ENCODE measurements at regions not wholly inside any gene's neighbourhood (a gene's known extent, or its start where the extent isn't known, plus 50 kb on each side); places are given as distances from the start of the nearest gene placed in this dataset.

GRCh38 chr4:181960384-181960783, 282.8 kb upstream of the TENM3 start:
- Histone ChIP-seq H3K27ac (ENCODE audit: insufficient read depth, low read length, poor library complexity, severe bottlenecking) (no peak overlapping the region), H3K9me3 (ENCODE audit: control insufficient read depth in 2 of 2, low read length in 2 of 2) (no peaks in the 10 kb centered on the region), H3K27me3 (ENCODE audit: control insufficient read depth, insufficient read depth, low read length) (no peaks in the 10 kb centered on the region), H3K36me3 (ENCODE audit: control insufficient read depth, insufficient read depth, low read length) (no peaks in the 10 kb centered on the region), H3K4me3 (ENCODE audit: low read depth, low read length) (no peak overlapping the region), H3K4me1 (ENCODE audit: control insufficient read depth, insufficient read depth, low read length, poor library complexity, severe bottlenecking) (no peaks in the 10 kb centered on the region)
- H3K27ac Mint-ChIP-seq = no peak overlapping the region
- H3K4me1 Mint-ChIP-seq = no peaks in the 10 kb centered on the region
- DNase-seq = no peak
- H3K4me3 Mint-ChIP-seq = no peak overlapping the region
- peaks cover 0 to 9% (median 4%) of the 10 kb centered on the region in 7 donors for H3K9me3 Mint-ChIP-seq
- no peak for ATAC-seq (ENCODE audit: low read depth in 2 of 2)
- no peaks in the 10 kb centered on the region for H3K27me3 Mint-ChIP-seq
- H3K36me3 Mint-ChIP-seq = no peaks in the 10 kb centered on the region

DNA sequence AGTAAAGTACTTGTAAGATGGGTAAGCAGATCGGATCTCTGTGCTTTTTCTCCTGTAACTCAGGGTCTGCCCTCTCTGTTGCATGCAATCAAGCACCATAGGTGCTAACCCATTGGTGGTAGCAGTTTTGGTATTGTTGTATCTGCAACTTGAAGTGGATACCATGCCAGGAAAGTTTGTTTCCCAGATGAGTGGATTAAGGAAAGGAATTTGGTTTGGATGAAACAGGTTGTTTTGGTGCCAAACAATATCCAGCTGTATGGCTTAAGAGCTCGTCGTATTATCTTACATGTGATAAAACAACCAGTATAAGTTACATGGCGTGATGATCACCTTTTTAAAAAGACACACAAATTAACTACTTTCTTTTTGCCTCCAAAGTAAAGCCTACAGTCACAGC, 280.9 kb upstream of the TENM3 start:
- Mint-ChIP-seq H3K4me3 (no peak overlapping the region), H3K9me3 (peaks cover 0 to 7% (median 4%) of the 10 kb centered on the region in 7 donors), H3K27me3 (no peaks in the 10 kb centered on the region), H3K4me1 (no peaks in the 10 kb centered on the region), H3K36me3 (no peaks in the 10 kb centered on the region), H3K27ac (no peak overlapping the region)
- ATAC-seq (ENCODE audit: low read depth in 2 of 2) = no peak
- no peaks in the 10 kb centered on the region for H3K4me1 ChIP-seq (ENCODE audit: control insufficient read depth, insufficient read depth, low read length, poor library complexity, severe bottlenecking)
- H3K27ac ChIP-seq (ENCODE audit: insufficient read depth, low read length, poor library complexity, severe bottlenecking) = no peak overlapping the region
- no peaks in the 10 kb centered on the region for H3K27me3 ChIP-seq (ENCODE audit: control insufficient read depth, insufficient read depth, low read length)
- no peaks in the 10 kb centered on the region for H3K9me3 ChIP-seq (ENCODE audit: control insufficient read depth in 2 of 2, low read length in 2 of 2)
- no peak for DNase-seq
- no peak overlapping the region for H3K4me3 ChIP-seq (ENCODE audit: low read depth, low read length)
- H3K36me3 ChIP-seq (ENCODE audit: control insufficient read depth, insufficient read depth, low read length) = no peaks in the 10 kb centered on the region

GRCh38 chr4:181964731-181965130, 278.5 kb upstream of the TENM3 start:
- Histone ChIP-seq H3K27ac (ENCODE audit: insufficient read depth, low read length, poor library complexity, severe bottlenecking) (no peak overlapping the region), H3K27me3 (ENCODE audit: control insufficient read depth, insufficient read depth, low read length) (no peaks in the 10 kb centered on the region), H3K4me1 (ENCODE audit: control insufficient read depth, insufficient read depth, low read length, poor library complexity, severe bottlenecking) (no peaks in the 10 kb centered on the region), H3K9me3 (ENCODE audit: control insufficient read depth in 2 of 2, low read length in 2 of 2) (no peaks in the 10 kb centered on the region), H3K36me3 (ENCODE audit: control insufficient read depth, insufficient read depth, low read length) (no peaks in the 10 kb centered on the region), H3K4me3 (ENCODE audit: low read depth, low read length) (no peak overlapping the region)
- Mint-ChIP-seq H3K36me3 (no peaks in the 10 kb centered on the region), H3K9me3 (peaks cover 0 to 17% (median 5%) of the 10 kb centered on the region in 7 donors), H3K27me3 (no peaks in the 10 kb centered on the region), H3K27ac (no peak overlapping the region), H3K4me1 (no peaks in the 10 kb centered on the region), H3K4me3 (no peak overlapping the region)
- ATAC-seq (ENCODE audit: low read depth in 2 of 2) (no peak), DNase-seq (no peak)

DNA sequence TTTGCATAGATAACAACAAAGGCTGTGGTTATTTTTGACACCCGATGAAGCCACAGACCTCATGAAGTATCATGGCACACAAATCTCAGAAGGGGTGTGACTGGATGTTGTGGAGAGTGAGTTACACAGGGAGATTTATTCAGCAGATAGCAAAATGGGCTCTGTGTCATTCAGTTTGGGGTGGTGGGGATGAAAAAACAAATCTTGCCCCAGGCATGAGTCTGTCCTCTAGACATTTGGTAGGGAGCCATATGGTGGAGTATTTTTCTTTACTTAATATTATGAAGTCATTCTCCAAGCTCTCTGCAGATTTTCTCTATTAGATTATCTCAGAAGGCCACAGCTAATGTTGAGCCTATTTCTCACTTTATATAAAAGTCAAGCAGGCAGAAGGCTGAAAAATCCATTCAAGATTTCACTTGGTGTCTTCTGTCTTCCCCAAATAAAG, 277.1 kb upstream of the TENM3 start:
- H3K36me3 Mint-ChIP-seq = no peaks in the 10 kb centered on the region
- H3K27ac ChIP-seq (ENCODE audit: insufficient read depth, low read length, poor library complexity, severe bottlenecking) = no peak overlapping the region

DNA sequence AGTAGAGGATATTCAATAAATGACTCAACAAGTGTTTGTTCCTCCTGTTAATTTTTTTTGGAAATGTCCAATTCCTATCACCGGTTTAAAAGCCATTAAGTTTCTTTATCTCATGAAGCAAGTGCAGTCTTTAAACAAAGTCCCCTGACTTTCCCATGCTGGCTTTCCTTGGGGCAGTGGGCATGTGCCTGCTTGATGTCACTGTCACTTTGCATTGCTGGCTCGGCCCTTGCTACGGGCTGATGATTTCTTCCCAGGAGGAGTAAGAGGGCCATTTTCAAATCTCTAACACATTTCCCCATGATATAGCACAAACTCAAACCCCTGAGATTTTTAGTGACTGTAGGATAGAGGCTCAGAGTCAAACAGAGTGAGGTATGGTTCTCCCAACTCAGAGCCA, 275.8 kb upstream of the TENM3 start:
- no peaks in the 10 kb centered on the region for H3K36me3 ChIP-seq (ENCODE audit: control insufficient read depth, insufficient read depth, low read length)
- H3K27me3 ChIP-seq (ENCODE audit: control insufficient read depth, insufficient read depth, low read length) = no peaks in the 10 kb centered on the region
- H3K27me3 Mint-ChIP-seq = no peaks in the 10 kb centered on the region
- DNase-seq (no peak), ATAC-seq (ENCODE audit: low read depth in 2 of 2) (no peak)
- peaks cover 0 to 17% (median 4%) of the 10 kb centered on the region in 7 donors for H3K9me3 Mint-ChIP-seq
- no peaks in the 10 kb centered on the region for H3K4me1 Mint-ChIP-seq
- H3K4me1 ChIP-seq (ENCODE audit: control insufficient read depth, insufficient read depth, low read length, poor library complexity, severe bottlenecking) = no peaks in the 10 kb centered on the region
- no peak overlapping the region for H3K27ac ChIP-seq (ENCODE audit: insufficient read depth, low read length, poor library complexity, severe bottlenecking)
- H3K27ac Mint-ChIP-seq = no peak overlapping the region
- no peak overlapping the region for H3K4me3 Mint-ChIP-seq
- H3K4me3 ChIP-seq (ENCODE audit: low read depth, low read length) = no peak overlapping the region
- no peaks in the 10 kb centered on the region for H3K36me3 Mint-ChIP-seq
- H3K9me3 ChIP-seq (ENCODE audit: control insufficient read depth in 2 of 2, low read length in 2 of 2) = no peaks in the 10 kb centered on the region

More for the DNA sequence above, 277.1 kb upstream of the TENM3 start:
- no peak for ATAC-seq (ENCODE audit: low read depth in 2 of 2)
- H3K9me3 ChIP-seq (ENCODE audit: control insufficient read depth in 2 of 2, low read length in 2 of 2) = no peaks in the 10 kb centered on the region
- Mint-ChIP-seq H3K27ac (no peak overlapping the region), H3K4me1 (no peaks in the 10 kb centered on the region), H3K4me3 (no peak overlapping the region), H3K27me3 (no peaks in the 10 kb centered on the region), H3K9me3 (peaks cover 0 to 17% (median 5%) of the 10 kb centered on the region in 7 donors)
- DNase-seq = no peak
- H3K4me3 ChIP-seq (ENCODE audit: low read depth, low read length) = no peak overlapping the region
- no peaks in the 10 kb centered on the region for H3K27me3 ChIP-seq (ENCODE audit: control insufficient read depth, insufficient read depth, low read length)
- H3K36me3 ChIP-seq (ENCODE audit: control insufficient read depth, insufficient read depth, low read length) = no peaks in the 10 kb centered on the region
- no peaks in the 10 kb centered on the region for H3K4me1 ChIP-seq (ENCODE audit: control insufficient read depth, insufficient read depth, low read length, poor library complexity, severe bottlenecking)

DNA sequence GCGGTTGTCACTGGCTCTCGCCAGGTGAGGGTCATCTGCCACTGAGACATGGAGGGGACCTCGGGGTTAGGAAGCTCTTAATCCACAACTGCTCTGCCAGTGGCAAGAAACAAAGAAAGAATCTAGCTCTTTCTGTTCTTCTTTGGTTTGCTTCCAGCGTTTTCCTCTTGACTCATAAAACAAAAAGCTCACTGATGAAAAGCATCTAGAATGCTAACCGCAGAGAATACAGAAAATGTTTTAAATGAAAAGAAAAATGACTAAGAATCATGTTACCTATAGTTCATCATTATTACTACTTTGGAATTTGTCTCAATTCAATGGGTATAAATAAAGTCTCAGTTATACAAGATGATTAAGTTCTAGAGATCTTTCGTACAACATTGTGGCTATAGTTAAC, 274.8 kb upstream of the TENM3 start:
- Mint-ChIP-seq H3K4me1 (no peaks in the 10 kb centered on the region), H3K27ac (no peak overlapping the region)

DNA sequence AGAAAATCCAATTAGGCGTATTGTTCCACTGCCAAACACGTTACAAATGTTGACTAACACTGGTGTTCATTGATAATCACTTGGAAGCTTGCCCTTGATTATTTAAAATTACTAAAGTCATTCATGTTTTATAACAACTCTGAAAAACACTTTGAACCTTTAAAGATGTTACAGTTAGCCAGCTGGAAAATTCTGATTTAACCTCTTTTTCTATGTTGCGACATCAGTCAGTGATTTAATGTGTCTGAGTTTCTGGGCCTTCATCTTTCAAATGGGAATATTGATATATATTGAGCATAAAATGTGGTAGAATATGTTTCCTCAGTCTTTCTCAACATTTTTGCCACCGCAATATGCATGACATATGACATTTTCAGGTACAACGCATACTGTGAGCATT, 274.1 kb upstream of the TENM3 start:
- Histone ChIP-seq H3K27ac (ENCODE audit: insufficient read depth, low read length, poor library complexity, severe bottlenecking) (no peak overlapping the region), H3K27me3 (ENCODE audit: control insufficient read depth, insufficient read depth, low read length) (no peaks in the 10 kb centered on the region), H3K36me3 (ENCODE audit: control insufficient read depth, insufficient read depth, low read length) (no peaks in the 10 kb centered on the region), H3K4me3 (ENCODE audit: low read depth, low read length) (no peak overlapping the region), H3K4me1 (ENCODE audit: control insufficient read depth, insufficient read depth, low read length, poor library complexity, severe bottlenecking) (no peaks in the 10 kb centered on the region), H3K9me3 (ENCODE audit: control insufficient read depth in 2 of 2, low read length in 2 of 2) (no peaks in the 10 kb centered on the region)
- no peak overlapping the region for H3K4me3 Mint-ChIP-seq
- DNase-seq (no peak), ATAC-seq (ENCODE audit: low read depth in 2 of 2) (no peak)
- no peaks in the 10 kb centered on the region for H3K27me3 Mint-ChIP-seq
- H3K4me1 Mint-ChIP-seq = no peaks in the 10 kb centered on the region
- no peaks in the 10 kb centered on the region for H3K36me3 Mint-ChIP-seq
- H3K27ac Mint-ChIP-seq = no peak overlapping the region
- H3K9me3 Mint-ChIP-seq = peaks cover 0 to 22% (median 5%) of the 10 kb centered on the region in 7 donors

More for the DNA sequence above, 274.8 kb upstream of the TENM3 start:
- Mint-ChIP-seq H3K27me3 (no peaks in the 10 kb centered on the region), H3K4me3 (no peak overlapping the region), H3K36me3 (no peaks in the 10 kb centered on the region), H3K9me3 (peaks cover 0 to 22% (median 3%) of the 10 kb centered on the region in 7 donors)
- no peaks in the 10 kb centered on the region for H3K4me1 ChIP-seq (ENCODE audit: control insufficient read depth, insufficient read depth, low read length, poor library complexity, severe bottlenecking)
- no peaks in the 10 kb centered on the region for H3K36me3 ChIP-seq (ENCODE audit: control insufficient read depth, insufficient read depth, low read length)
- no peak overlapping the region for H3K27ac ChIP-seq (ENCODE audit: insufficient read depth, low read length, poor library complexity, severe bottlenecking)
- no peaks in the 10 kb centered on the region for H3K9me3 ChIP-seq (ENCODE audit: control insufficient read depth in 2 of 2, low read length in 2 of 2)
- no peaks in the 10 kb centered on the region for H3K27me3 ChIP-seq (ENCODE audit: control insufficient read depth, insufficient read depth, low read length)
- no peak for DNase-seq
- no peak overlapping the region for H3K4me3 ChIP-seq (ENCODE audit: low read depth, low read length)
- ATAC-seq (ENCODE audit: low read depth in 2 of 2) = no peak

GRCh38 chr4:181970366-181970765, 272.8 kb upstream of the TENM3 start:
- Mint-ChIP-seq H3K4me1 (no peaks in the 10 kb centered on the region), H3K36me3 (no peaks in the 10 kb centered on the region), H3K9me3 (peaks cover 0 to 28% (median 4%) of the 10 kb centered on the region in 7 donors), H3K27ac (no peak overlapping the region), H3K4me3 (no peak overlapping the region), H3K27me3 (no peaks in the 10 kb centered on the region)
- no peak for DNase-seq
- Histone ChIP-seq H3K9me3 (ENCODE audit: control insufficient read depth in 2 of 2, low read length in 2 of 2) (no peaks in the 10 kb centered on the region), H3K27ac (ENCODE audit: insufficient read depth, low read length, poor library complexity, severe bottlenecking) (no peak overlapping the region), H3K4me3 (ENCODE audit: low read depth, low read length) (no peak overlapping the region), H3K4me1 (ENCODE audit: control insufficient read depth, insufficient read depth, low read length, poor library complexity, severe bottlenecking) (no peaks in the 10 kb centered on the region), H3K36me3 (ENCODE audit: control insufficient read depth, insufficient read depth, low read length) (no peaks in the 10 kb centered on the region), H3K27me3 (ENCODE audit: control insufficient read depth, insufficient read depth, low read length) (no peaks in the 10 kb centered on the region)
- ATAC-seq (ENCODE audit: low read depth in 2 of 2) = no peak
